H1 (cell line): ENCODE measurements at regions not wholly inside any gene's neighbourhood (a gene's known extent, or its start where the extent isn't known, plus 50 kb on each side); places are given as distances from the start of the nearest gene placed in this dataset.

Experiments
- CTCF ChIA-PET: fragments of 300-600 bp; sonication (Branson Sonifier 250); formaldehyde crosslinking; loops from one replicate; lab custom pipeline; 2021; ENCODE audit not compliant: partially characterized antibody; lab: Charles Lee
- POLR2A ChIA-PET: fragments of 300-600 bp; sonication (Branson Sonifier 250); formaldehyde crosslinking; loops from one replicate; lab custom pipeline; 2021; ENCODE audit warnings: inconsistent platforms; ENCODE audit not compliant: partially characterized antibody; lab: Charles Lee
- DNase-seq, 2 experiments: peaks; one replicate each; pipeline versions ENCODE4 v3.0.0 to v3.0.0-alpha.2; 2010 to 2022; ENCODE audit warnings: low spot score in 2 of 2, low read depth in 1 of 2, mixed read lengths in 1 of 2
- FAIRE-seq: peaks from 2 replicates; lab custom pipeline; 2011; peaks lifted over from hg19 to GRCh38; lab: Jason Lieb, UNC
- H2AFZ ChIP-seq: 2 replicates; pipeline ENCODE4 v1.8.1; 2012; ENCODE audit warnings: low read length, inconsistent platforms
- H2AK5ac ChIP-seq: 2 replicates; pipeline ENCODE4 v1.6.1; 2013; ENCODE audit warnings: low read depth, low read length
- H2BK120ac ChIP-seq: replicated peaks from 2 replicates; pipeline ENCODE3; 2013; ENCODE audit warnings: low read depth, low read length, inconsistent platforms
- H2BK12ac ChIP-seq: 2 replicates; pipeline ENCODE4 v1.6.1; 2013; ENCODE audit warnings: low read depth, low read length
- H2BK15ac ChIP-seq: 2 replicates; pipeline ENCODE4 v1.6.1; 2013; ENCODE audit warnings: low read length
- H2BK20ac ChIP-seq: 2 replicates; pipeline ENCODE4 v1.6.1; 2013; ENCODE audit warnings: low read length
- H2BK5ac ChIP-seq: 2 replicates; pipeline ENCODE4 v1.6.1; 2013; ENCODE audit warnings: low read depth, low read length
- H3K14ac ChIP-seq: 2 replicates; pipeline ENCODE4 v1.6.1; 2013; ENCODE audit warnings: inconsistent platforms; ENCODE audit not compliant: insufficient read length
- H3K18ac ChIP-seq: 2 replicates; pipeline ENCODE4 v1.6.1; 2013; ENCODE audit warnings: low read length; ENCODE audit errors: extremely low read depth
- H3K23ac ChIP-seq: 2 replicates; pipeline ENCODE4 v1.6.1; 2013; ENCODE audit warnings: inconsistent platforms; ENCODE audit not compliant: insufficient read length
- H3K23me2 ChIP-seq: 2 replicates; pipeline ENCODE4 v1.6.1; 2013; ENCODE audit warnings: low read depth, low read length
- H3K27ac ChIP-seq: 2 replicates; pipeline ENCODE4 v1.6.1; 2011; ENCODE audit warnings: low read depth, low read length, inconsistent platforms
- H3K27me3 ChIP-seq, 4 experiments: replicated peaks in 1 of 4; 1 replicate in 1 of 4; 2 replicates in 3 of 4; pipeline versions ENCODE4 v1.6.1 to v1.8.1; 2011 to 2013; ENCODE audit warnings: low read length in 3 of 4, mild to moderate bottlenecking in 3 of 4, inconsistent platforms in 2 of 4, mixed read lengths in 2 of 4, moderate library complexity in 1 of 4; ENCODE audit not compliant: control insufficient read depth in 3 of 4, insufficient read depth in 3 of 4; ENCODE audit errors: extremely low read depth in 1 of 4
- H3K36me3 ChIP-seq, 4 experiments: 2 replicates each; pipeline versions ENCODE4 v1.6.1 to v1.8.1; 2011 to 2013; ENCODE audit warnings: mild to moderate bottlenecking in 4 of 4, low read length in 3 of 4, moderate library complexity in 2 of 4, control low read depth in 1 of 4, inconsistent platforms in 1 of 4; ENCODE audit not compliant: insufficient read depth in 4 of 4, control insufficient read depth in 2 of 4
- H3K4ac ChIP-seq: replicated peaks from 2 replicates; pipeline ENCODE3; 2013; ENCODE audit warnings: low read length, low read depth, mixed read lengths, inconsistent platforms; ENCODE audit not compliant: insufficient read length
- H3K4me1 ChIP-seq, 4 experiments: replicated peaks in 1 of 4; 1 replicate in 1 of 4; 2 replicates in 3 of 4; pipeline versions ENCODE4 v1.6.1 to v1.8.1; 2011 to 2013; ENCODE audit warnings: low read length in 3 of 4, inconsistent platforms in 2 of 4, mixed read lengths in 1 of 4; ENCODE audit not compliant: insufficient read depth in 4 of 4, control insufficient read depth in 3 of 4
- H3K4me2 ChIP-seq, 2 experiments: 2 replicates each; pipeline versions ENCODE4 v1.6.1 to v1.8.1; 2011 to 2013; ENCODE audit warnings: low read depth in 2 of 2, low read length in 2 of 2, control low read depth in 1 of 2, inconsistent platforms in 1 of 2, mild to moderate bottlenecking in 1 of 2; ENCODE audit not compliant: insufficient read depth in 1 of 2
- H3K4me3 ChIP-seq, 4 experiments: fragments of 200-600, 300-600 bp in 1 of 4; sonication (generic), shearing (Covaris generic), sonication (Bioruptor Twin) in 1 of 4; 2 replicates each; pipeline versions ENCODE4 v1.5.1 to v1.8.1; 2011 to 2016; ENCODE audit warnings: low read length in 4 of 4, low read depth in 3 of 4, control low read depth in 2 of 4, inconsistent platforms in 2 of 4, mild to moderate bottlenecking in 2 of 4, mixed read lengths in 1 of 4, moderate library complexity in 1 of 4; ENCODE audit not compliant: insufficient read depth in 2 of 4; ENCODE audit errors: extremely low read depth in 1 of 4
- H3K56ac ChIP-seq: replicated peaks from 2 replicates; pipeline ENCODE3; 2013; ENCODE audit warnings: low read depth, mild to moderate bottlenecking, mixed read lengths, low read length, inconsistent platforms; ENCODE audit not compliant: insufficient read length
- H3K79me1 ChIP-seq: 2 replicates; pipeline ENCODE4 v1.6.1; 2013; ENCODE audit warnings: low read depth, low read length, control low read depth
- H3K79me2 ChIP-seq, 2 experiments: 2 replicates each; pipeline versions ENCODE4 v1.6.1 to v1.8.1; 2012 to 2013; ENCODE audit warnings: low read length in 2 of 2, mild to moderate bottlenecking in 2 of 2, inconsistent platforms in 1 of 2; ENCODE audit not compliant: insufficient read depth in 2 of 2, control insufficient read depth in 1 of 2
- H3K9ac ChIP-seq, 4 experiments: replicated peaks in 1 of 4; 1 replicate in 1 of 4; 2 replicates in 3 of 4; pipeline versions ENCODE4 v1.6.1 to v1.8.1; 2011 to 2013; ENCODE audit warnings: low read depth in 3 of 4, low read length in 3 of 4, control low read depth in 2 of 4, mild to moderate bottlenecking in 2 of 4, moderate library complexity in 2 of 4, inconsistent platforms in 1 of 4; ENCODE audit errors: extremely low read depth in 1 of 4
- H3K9me3 ChIP-seq, 2 experiments: 2 replicates each; pipeline versions ENCODE4 v1.6.1 to v1.8.1; 2012 to 2013; ENCODE audit warnings: mild to moderate bottlenecking in 2 of 2, moderate library complexity in 2 of 2, control low read depth in 1 of 2, inconsistent platforms in 1 of 2, low read depth in 1 of 2, low read length in 1 of 2, mixed read lengths in 1 of 2; ENCODE audit not compliant: insufficient read depth in 2 of 2
- H4K20me1 ChIP-seq, 2 experiments: replicated peaks in 1 of 2; 2 replicates each; pipeline versions ENCODE3 to v1.8.1; 2011 to 2013; ENCODE audit warnings: inconsistent platforms in 2 of 2, low read length in 2 of 2, mild to moderate bottlenecking in 1 of 2; ENCODE audit not compliant: insufficient read depth in 2 of 2, control insufficient read depth in 1 of 2
- H4K5ac ChIP-seq: 2 replicates; pipeline ENCODE4 v1.6.1; 2013; ENCODE audit warnings: low read length, low read depth, mixed read lengths, inconsistent platforms; ENCODE audit not compliant: insufficient read length
- H4K8ac ChIP-seq: 2 replicates; pipeline ENCODE4 v1.8.0; 2013; ENCODE audit warnings: mild to moderate bottlenecking, moderate library complexity, low read length, inconsistent platforms; ENCODE audit not compliant: insufficient read depth; ENCODE audit errors: extremely low read depth
- H4K91ac ChIP-seq: replicated peaks from 2 replicates; pipeline ENCODE3; 2013; ENCODE audit warnings: low read length, mixed read lengths, inconsistent platforms; ENCODE audit not compliant: insufficient read length
- EZH2 ChIP-seq: fragments of 200-600 bp; sonication (generic); IDR thresholded peaks from 2 replicates; pipeline ENCODE4 v1.7.1; 2012; ENCODE audit warnings: low read depth, mild to moderate bottlenecking, moderate library complexity, low read length, inconsistent platforms; ENCODE audit not compliant: severe bottlenecking
- FOSL1 ChIP-seq: IDR thresholded peaks from 2 replicates; pipeline ENCODE4 v1.6.1; 2011; ENCODE audit warnings: mild to moderate bottlenecking, low read depth, low read length, moderate library complexity; ENCODE audit not compliant: insufficient read depth
- NRF1 ChIP-seq: IDR thresholded peaks from 2 replicates; pipeline ENCODE4 v1.6.1; 2011; ENCODE audit warnings: mild to moderate bottlenecking, low read depth, low read length, improper control_type of control experiment
- RAD21 ChIP-seq, 2 experiments: IDR thresholded peaks in 1 of 2; conservative IDR thresholded peaks in 1 of 2; 2 replicates each; pipeline ENCODE4 v1.6.1; 2011; ENCODE audit warnings: low read depth in 2 of 2, low read length in 2 of 2, improper control_type of control experiment in 1 of 2, inconsistent platforms in 1 of 2, mild to moderate bottlenecking in 1 of 2, moderate library complexity in 1 of 2
- SP4 ChIP-seq: IDR thresholded peaks from 2 replicates; pipeline ENCODE4 v1.6.1; 2012; ENCODE audit warnings: low read length, inconsistent platforms
- SRF ChIP-seq: IDR thresholded peaks from 2 replicates; pipeline ENCODE4 v1.6.1; 2011; ENCODE audit warnings: mild to moderate bottlenecking, low read depth, low read length, moderate library complexity
- YY1 ChIP-seq: IDR thresholded peaks from 2 replicates; pipeline ENCODE4 v1.6.1; 2011; ENCODE audit warnings: low read depth, mild to moderate bottlenecking, low read length
- WGBS, 2 experiments: shearing (Covaris generic) in 1 of 2; methylation state at CpG; one replicate each; pipeline versions ENCODE4 v1.1.6 to v1.1.7; 2013 to 2015; ENCODE audit warnings: low lambda C conversion rate in 2 of 2, mixed read lengths in 2 of 2, inconsistent platforms in 1 of 2, low coverage in 1 of 2, missing lambda C conversion rate in 1 of 2; ENCODE audit not compliant: insufficient replicate concordance in 2 of 2, insufficient coverage in 1 of 2, insufficient read length in 1 of 2; ENCODE audit errors: extremely low coverage in 1 of 2, missing lambda C conversion rate in 1 of 2; 5-methylcytosine and 5-hydroxymethylcytosine counted together

DNA sequence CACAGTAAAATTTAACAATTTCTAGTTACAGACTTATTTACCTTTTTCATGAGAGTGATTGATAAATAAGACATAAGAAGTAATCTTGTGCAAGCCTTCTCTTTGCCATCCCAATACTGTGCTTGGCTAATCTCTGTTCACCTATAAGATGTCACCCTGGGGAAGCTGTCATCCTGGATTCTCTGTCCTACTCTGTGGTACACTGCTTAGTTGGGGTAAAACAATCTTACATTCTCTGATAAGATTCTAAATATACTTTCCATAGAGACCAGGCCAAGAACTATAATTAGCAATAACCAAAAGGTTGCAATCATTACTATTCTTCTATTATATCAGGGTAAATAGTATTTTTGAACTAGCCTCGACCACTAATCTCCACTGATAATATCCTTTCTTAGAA, 1218.3 kb upstream of the CADM2 start:
- CTCF ChIA-PET, result no interaction called here
- H4K8ac ChIP-seq, result no peak overlapping the region
- H3K27me3 ChIP-seq, result no peaks in the 10 kb centered on the region
- no peaks in the 10 kb centered on the region for H3K36me3 ChIP-seq
- POLR2A ChIA-PET, result no interaction called here
- no peak overlapping the region for H3K9ac ChIP-seq
- TF ChIP-seq RAD21 (IDR thresholded peaks at IDR 0.05 in 1 of 2, conservative IDR thresholded peaks at IDR 0.05 in 1 of 2; ENCODE audit: low read depth in 2 of 2, low read length in 2 of 2), result no peak
- TF ChIP-seq NRF1, result no peak
- no peak for TF ChIP-seq SP4
- TF ChIP-seq SRF, result no peak
- TF ChIP-seq EZH2, result no peak
- no peak for TF ChIP-seq FOSL1
- no peak for TF ChIP-seq YY1
- no peak overlapping the region for H3K4me2 ChIP-seq
- FAIRE-seq, result no peak
- H4K5ac ChIP-seq, result no peak overlapping the region
- no peak overlapping the region for H3K4ac ChIP-seq
- no peaks in the 10 kb centered on the region for H4K20me1 ChIP-seq
- H3K4me3 ChIP-seq, result no peak overlapping the region
- no peak overlapping the region for H2BK12ac ChIP-seq
- no peak overlapping the region for H2BK15ac ChIP-seq
- H3K79me1 ChIP-seq, result no peaks in the 10 kb centered on the region
- WGBS, 2 experiments, result 91% methylated on average over 1 of the region's 1 CpG; no CpG with 5 or more reads in 1 of the 2 experiments
- H3K4me1 ChIP-seq, result no peaks in the 10 kb centered on the region
- H3K14ac ChIP-seq, result no peak overlapping the region
- no peak overlapping the region for H2AFZ ChIP-seq
- H4K91ac ChIP-seq, result no peak overlapping the region
- H2BK120ac ChIP-seq, result no peak overlapping the region
- H3K56ac ChIP-seq, result no peak overlapping the region
- H2BK20ac ChIP-seq, result no peak overlapping the region
- no peak overlapping the region for H2AK5ac ChIP-seq
- H3K18ac ChIP-seq, result no peak overlapping the region
- no peak overlapping the region for H3K23ac ChIP-seq
- H3K9me3 ChIP-seq, result no peaks in the 10 kb centered on the region
- no peak for DNase-seq
- H3K27ac ChIP-seq, result no peak overlapping the region
- H3K23me2 ChIP-seq, result no peaks in the 10 kb centered on the region
- no peak overlapping the region for H2BK5ac ChIP-seq
- no peaks in the 10 kb centered on the region for H3K79me2 ChIP-seq
